Left cardiac atrium (tissue), 4 donors: ENCODE measurements at regions not wholly inside any gene's neighbourhood (a gene's known extent, or its start where the extent isn't known, plus 50 kb on each side); places are given as distances from the start of the nearest gene placed in this dataset.
"Not testable (repeated sequence)": the region's sequence is repeated elsewhere in the genome, so short reads cannot be mapped to it uniquely, and the experiment has no call there.

Experiments used
- ATAC-seq, 2 donors: fragments of 200-7000 bp; cut with Tn5 transposase; one replicate each; pipeline ENCODE4 v1.9.1; 2020; ENCODE audit warnings: mild to moderate bottlenecking in 2 of 2, moderate library complexity in 2 of 2
- DNase-seq: peaks from one replicate; pipeline ENCODE4 v3.0.0-alpha.2; 2020
- intact Hi-C, 2 donors: fragments of 100-400 bp; cut with DNase I; formaldehyde crosslinking; loops; one replicate each; pipeline versions ENCODE4 v1.14.1 to v1.15.1; 2022 to 2023
- donor health status: DM: no; HTN: yes; CAD: no.
- donor health status: DM: no; HTN: yes; CAD: no; lungs with severe emphysema.
- donor health status: DM: yes; HTN: yes; CAD: no.
- donor health status: Dilated cardiomyopathy.

DNA sequence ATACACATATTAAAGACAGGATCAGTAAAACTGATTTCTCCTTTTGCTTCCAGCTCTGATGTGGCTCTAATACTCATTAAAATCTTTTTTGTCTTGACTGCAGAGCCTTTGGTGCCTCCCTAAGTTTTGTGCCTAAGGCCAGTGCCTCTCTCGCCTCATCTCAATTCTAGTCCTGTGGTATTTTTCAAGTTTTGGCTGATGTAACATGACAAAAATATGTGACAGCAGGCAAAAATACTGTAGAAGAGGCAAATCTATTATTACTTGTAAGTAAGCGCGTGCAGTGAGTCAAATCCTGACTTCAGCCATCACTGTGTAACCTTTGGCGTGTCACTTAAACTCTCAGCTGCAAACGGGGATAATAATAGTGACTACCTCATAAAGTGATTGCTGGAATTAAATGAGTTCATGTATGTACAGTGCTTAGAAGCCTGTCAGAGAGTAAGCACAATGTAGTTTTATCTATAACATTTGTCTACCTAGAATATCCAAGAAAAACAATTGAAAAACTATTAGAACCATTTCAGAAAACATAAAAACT, 74.0 kb downstream of the MAB21L3 start:
- ATAC-seq: no peak
- intact Hi-C loops: no loop called here
- DNase-seq: no peak

DNA sequence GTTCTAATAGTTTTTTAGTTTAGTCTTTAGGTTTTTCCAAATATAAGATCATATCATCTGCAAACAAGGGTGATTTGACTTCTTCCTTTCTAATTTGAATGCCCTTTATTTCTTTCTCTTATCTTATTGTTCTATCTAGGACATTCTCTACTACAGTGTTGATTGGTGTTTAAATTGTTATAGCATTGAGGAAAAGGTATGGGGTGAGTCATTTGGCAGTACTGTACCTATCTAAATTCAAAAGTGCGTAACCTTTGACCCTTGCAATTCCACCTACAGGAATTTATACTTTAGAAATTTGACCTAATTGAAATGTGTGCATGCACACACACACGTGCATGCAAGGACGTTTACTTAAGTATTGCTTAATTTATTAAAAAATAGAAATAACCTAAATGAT, 78.3 kb downstream of the MAB21L3 start:
- DNase-seq (no peak), ATAC-seq (no peak)
- intact Hi-C loops: no loop called here

DNA sequence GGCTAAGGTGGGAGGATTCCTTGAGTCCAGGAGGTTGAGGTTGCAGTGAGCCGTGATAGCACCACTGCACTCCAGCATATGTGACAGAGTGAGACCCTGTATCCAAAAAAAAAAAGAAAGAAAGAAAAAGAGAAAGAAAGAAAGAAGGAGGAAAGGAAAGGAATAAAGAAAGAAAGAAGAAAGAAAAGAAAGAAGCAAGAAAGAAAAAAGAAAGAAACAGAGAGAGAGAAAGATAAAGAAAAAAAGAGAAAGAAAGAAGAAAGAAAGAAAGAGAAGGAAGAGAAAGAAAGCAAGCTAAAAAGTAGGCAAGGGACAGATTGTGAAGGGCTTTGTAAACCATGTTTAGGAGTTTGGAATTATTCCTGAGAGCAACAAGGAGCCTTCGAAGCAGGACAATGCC, 80.1 kb downstream of the MAB21L3 start:
- intact Hi-C loops: no loop called here
- ATAC-seq: no peak
- no peak for DNase-seq

DNA sequence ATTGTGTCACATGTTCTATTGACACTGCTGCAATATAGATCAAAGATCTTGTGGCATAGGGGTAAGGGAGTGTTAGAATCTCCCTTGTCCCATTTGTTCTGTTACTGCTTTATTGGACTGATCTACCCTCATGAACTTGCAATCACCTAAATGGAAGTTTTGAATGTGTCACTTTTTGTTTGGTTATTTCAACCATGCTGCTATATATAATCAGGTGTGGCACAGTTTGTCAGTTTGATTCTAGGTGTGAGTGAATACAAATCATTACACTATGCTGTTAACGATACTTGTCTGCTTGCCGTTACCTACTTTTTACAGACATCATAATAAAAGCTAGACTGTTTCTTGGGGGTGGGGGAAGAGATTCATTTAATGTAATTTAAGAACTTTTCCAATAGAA, 82.6 kb downstream of the MAB21L3 start:
- intact Hi-C loops: no loop called here
- no peak for DNase-seq
- no peak for ATAC-seq

DNA sequence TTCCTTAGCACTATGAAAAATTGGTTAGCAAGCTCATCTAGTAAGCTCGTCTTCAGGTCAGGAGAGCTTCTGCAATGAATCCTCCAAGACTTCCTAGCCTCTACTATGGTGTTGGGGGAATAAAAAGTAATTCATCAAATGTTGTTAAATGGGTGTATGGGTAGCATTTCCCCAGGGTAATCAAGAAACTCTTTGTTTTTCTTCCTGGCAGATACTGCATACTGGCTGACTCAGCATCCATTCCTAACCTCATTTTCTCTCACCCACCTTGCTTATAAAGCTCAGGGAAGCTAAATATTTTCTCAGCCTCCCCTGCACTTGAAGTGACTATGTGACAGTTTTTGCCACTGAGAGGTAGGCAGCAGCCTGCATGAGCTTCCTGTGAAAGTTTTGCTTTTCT, 83.4 kb downstream of the MAB21L3 start:
- no peak for ATAC-seq
- intact Hi-C loops: no loop called here
- no peak for DNase-seq

DNA sequence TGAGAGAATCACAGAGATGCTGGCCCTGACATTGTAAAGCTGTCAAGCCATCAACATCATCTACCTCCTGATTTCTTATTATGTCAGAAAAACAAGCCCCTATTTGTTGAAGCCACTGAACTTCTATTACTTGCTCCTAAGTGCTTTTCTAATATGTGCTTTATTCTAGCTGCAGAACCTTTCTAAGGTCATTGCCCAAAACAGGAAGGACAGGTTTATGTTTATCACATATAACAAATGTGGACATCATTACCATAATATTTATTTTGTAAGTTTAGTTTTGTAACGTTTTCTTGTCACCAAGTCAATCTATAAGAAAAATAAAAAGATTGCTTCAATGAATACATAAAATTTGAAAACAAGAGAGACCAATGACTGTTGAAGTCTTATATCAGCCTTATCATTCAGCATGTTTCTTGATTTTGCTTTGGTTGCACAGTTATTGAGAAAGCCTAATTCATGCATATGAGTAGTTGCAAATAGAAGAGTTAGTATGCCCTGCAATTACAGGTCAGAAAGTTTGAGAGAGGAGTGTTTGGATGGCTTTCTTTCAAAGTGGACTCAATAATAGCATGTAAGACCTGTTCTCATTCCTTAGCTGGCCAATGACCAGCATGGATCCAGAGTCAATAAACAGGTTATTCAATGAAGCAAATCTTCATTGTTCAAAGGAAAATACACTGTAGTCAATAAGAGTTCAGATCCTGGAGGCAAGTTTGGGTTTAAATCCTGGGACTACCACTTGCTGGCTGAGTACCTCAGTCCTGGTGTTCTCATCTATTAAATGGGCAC, 84.1 kb downstream of the MAB21L3 start:
- ATAC-seq (no peak), DNase-seq (no peak)
- intact Hi-C loops: no loop called here

DNA sequence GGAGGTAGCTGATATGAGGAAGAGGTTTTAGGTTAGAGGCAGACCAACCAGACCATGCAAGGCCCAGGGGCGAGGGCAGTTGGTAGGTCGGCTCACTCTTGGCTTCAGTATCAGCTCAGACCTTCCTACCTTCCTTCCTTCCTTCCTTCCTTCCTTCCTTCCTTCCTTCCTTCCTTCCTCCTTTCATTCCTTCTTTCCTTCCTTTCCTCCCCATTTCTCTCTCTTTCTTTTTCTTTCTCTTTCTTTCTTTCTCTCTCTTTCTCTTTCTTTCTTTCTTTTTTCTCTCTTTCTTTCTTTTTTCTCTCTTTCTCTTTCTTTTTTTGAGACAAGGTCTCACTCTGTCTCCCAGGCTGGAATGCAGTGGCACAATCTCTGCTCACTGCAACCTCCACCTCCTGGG, 89.1 kb downstream of the MAB21L3 start:
- ATAC-seq, DNase-seq, intact Hi-C loops: not testable (repeated sequence)

DNA sequence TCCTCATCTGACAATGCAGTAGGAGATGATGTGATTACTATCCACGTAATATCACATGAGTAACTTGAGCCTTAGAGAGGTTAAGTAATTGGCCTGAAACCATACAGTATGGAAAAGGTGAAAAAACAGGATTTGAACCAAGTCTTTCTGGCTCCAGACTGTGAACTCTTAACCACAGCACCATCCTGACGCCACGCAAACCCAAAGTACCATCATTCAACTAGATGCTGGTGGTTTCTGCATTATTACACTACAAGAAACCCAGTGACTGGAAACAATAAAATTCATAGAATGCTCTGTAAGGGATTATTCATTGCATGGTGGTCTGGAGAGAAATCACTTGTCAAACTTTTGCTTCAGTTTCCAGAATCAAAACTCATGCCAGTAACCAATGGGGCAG, 90.7 kb downstream of the MAB21L3 start:
- DNase-seq (no peak), ATAC-seq (no peak)
- intact Hi-C loops: no loop called here

DNA sequence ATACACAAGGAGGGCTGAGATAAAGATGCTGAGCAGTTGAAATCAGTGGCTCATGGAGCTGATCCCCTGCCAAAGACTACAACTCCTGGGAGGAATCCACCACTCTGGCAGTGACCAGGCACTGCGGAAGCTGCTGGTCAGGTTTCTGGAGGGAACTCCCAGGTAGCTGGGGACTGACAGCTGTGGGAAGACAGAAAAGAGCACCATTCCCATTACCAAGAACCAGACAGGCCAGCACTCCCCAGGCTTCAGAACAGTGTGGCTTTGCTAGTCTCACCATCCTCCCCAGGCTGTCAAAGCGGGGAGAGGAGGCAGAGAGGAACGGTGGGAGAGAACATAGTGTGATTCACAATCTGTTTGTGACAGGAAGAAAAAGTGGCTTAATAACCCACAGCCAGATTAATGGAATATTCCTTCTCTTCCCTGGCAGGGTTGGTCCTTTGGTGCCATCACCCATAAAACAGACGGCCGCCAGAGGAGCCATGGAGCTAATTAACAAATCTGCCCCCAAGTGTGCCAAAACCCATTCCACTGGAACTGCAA, 92.1 kb downstream of the MAB21L3 start:
- DNase-seq (no peak), ATAC-seq (peak in 1 of 2 donors; percentile 40)
- intact Hi-C loops: no loop called here

DNA sequence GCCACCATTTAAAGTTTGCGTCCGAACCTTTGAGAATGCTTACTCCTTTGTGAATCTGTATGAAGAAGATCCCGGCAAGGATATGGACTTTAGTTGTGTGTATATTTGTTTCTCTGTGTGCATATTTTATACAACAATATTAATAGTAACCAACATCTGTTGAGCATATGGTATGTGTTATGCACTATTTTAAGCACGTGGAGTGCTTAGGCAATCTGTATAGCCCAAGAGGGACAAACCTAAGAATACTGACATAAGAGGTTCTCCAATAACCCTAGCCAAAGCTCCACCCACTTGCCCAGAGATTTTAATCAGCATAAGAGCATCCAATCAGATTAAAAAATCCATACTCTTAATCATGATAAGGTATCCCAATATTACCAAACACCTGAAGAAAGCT, 92.7 kb downstream of the MAB21L3 start:
- intact Hi-C loops: no loop called here
- DNase-seq: no peak
- ATAC-seq: no peak

DNA sequence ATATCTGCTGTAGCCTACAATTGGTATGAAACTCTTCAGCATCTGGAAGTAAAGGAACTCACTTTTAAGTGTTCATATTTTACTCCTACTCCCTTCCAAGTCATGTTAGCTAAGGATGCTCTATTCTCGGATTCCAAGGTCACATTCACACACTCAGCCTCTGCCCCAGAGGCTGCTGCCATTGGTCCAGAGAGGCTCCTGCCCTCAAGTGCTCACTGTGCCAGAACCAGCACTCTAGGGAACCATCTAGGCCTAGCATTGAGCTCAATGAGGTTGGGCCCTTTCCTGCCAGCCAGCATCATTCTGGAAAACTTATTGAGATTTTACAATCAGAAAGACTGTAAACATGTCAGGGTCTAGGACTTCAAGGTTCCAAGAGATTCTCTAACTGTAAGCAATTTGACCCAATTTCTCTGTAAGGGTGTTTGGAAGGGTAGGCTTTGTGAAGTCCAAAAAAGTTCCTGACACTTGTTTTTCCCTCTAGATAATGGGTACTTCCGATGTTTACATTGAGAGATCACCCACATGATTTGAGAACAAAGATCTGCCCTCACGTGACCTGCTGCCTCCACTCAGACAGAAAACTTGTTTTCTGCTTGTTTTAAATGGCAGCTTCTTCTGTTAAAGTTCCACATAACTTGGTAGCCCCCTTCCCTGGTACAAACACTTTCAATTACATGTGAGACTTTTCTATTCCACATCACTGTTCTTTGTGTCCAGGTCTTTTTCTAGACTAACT, 94.9 kb downstream of the MAB21L3 start:
- ATAC-seq (no peak), DNase-seq (no peak)
- intact Hi-C loops: no loop called here

DNA sequence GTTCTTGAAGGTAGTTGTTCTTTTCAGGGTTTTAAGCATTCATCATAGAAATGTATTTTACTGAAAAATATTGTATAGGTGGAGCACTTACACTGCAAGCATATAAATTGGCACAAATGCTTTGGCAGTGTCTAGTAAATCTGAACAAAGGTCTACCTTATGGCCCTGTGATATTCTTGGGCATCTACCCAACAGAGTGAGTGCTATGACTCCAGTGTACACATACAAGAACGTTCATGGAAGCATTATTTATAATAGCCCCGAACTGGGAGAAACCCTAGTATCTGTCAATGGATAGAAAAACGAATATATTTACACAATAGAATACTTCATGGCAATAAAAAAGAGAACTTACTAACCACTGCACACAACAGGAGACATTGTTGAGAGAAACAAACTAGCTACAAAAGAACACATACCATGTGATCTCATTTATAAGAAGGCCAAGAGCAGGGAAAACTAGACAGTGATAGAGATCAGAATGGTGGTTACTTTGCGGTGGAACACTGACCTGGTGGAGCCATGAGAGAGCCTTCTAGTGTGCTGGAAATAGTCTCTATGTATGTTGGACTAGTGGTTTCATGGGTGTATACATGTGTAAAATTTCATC, 96.0 kb downstream of the MAB21L3 start:
- intact Hi-C loops: no loop called here
- ATAC-seq (no peak), DNase-seq (no peak)

DNA sequence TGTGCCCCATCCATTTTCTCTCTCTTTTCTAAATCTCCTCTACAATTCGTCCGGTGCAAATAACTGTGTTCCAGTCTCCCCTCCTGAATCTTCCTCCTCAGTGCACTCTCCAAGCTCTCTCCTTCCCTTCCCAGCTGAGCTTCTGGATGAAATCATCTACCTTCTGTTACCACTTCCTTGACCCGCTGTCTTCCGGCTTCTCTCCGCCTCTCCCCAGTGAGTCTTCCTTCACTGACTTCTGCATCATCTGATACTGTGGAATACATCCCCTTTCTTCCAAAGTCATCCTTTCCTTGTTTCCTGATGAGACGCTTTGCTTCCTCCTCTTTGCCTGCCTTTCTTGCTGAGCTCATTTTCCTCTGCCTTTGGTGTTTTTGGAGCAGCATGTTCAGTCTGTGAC, 96.9 kb downstream of the MAB21L3 start:
- ATAC-seq (no peak), DNase-seq (no peak)
- intact Hi-C loops: no loop called here

DNA sequence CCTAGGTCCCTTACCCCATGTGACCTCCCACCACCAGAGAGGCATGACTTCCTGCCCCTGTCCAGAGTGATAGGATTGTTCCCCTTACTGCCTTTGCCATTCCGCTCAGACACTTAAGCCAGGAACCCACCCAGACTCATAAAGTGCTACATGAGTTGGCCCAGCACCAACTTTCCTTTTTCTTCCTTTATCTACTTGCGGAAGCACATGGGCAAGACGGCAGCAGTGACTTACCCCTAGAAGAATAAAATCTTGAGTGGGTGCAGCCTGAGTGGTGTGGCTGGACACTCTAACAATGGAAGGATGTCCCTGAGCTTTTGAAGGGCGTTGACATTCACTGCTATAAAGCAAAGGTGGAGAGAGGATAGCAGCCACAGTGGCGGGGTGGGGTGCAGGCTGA, 100.1 kb downstream of the MAB21L3 start:
- no peak for DNase-seq
- no peak for ATAC-seq
- intact Hi-C loops: no loop called here

DNA sequence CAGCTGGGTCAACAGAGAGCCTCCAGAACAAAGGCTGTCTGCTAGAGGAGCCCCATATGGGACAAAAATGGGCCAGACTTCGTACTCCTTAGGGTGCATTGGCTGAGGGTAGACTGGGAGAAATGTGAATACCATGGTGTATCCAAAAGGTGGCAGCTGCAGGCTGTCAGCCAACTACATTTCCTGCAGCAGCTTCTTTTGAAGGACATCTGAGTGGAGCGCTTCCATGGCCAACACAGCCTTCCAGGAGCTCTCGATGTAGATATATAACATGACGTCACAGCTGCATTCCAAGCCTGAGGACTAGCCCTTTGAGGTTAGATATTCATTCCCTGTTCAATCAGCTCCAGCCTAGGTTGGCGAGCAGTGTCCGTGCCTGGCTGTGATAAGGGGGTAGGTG, 107.7 kb downstream of the MAB21L3 start:
- intact Hi-C loops: no loop called here
- ATAC-seq: peak; percentile 63 to 88
- DNase-seq: peak; percentile 45

DNA sequence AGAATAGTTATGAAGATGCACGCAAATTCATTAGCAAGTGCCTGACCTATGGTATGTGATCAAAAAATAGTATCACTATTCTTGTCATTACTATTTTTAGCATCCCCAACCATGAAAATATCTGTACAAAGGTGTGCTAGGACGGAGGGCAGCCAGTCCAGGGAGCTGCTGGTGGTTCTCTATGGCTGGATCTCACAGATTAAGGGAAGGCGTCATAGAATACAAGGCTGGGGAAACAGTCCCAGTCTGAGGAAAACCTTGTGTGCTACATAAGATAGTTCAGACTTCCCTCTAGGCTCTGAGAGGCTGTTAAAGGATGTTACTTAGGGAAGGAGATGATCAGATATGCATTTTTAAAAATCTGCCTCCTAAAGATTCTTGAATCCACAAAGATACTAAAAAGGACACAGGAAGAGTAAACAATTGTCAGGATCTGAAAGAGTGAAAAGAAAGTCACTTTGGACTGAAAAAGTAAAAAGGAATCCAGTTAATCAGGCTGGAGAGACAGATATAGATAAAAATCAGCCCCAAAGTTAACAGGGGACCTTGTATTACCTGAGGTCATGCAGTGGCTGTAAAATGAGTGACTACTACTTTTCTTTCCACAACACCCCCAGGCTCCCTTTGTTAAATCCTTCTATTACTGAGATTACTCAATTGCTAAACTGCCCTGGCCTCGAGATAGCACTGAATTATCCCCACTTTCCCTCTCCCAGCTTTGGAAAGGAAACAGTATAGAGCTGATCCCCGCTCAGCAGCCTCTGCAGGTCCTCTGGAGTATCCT, 108.6 kb downstream of the MAB21L3 start:
- ATAC-seq: no peak
- intact Hi-C loops: no loop called here
- DNase-seq: no peak

DNA sequence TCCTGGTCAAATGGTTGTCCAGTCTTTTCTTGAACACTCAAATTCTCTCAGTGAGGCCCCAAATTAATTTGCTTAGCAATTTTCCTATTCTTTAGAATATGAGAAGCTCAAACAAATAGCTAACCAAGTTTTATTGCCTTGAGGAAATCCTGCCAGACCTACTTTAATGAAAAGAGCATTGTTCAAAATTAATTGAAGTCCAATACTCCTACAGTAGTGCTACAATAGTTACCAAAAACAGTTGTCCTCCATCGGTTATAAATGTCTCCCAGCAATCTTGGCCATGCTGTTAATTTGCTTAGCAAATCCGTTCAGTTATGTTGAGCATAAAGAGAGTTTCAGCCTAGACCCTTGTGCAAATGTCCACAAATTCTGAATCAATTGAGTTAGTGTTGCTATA, 112.9 kb downstream of the MAB21L3 start:
- no peak for ATAC-seq
- intact Hi-C loops: no loop called here

DNA sequence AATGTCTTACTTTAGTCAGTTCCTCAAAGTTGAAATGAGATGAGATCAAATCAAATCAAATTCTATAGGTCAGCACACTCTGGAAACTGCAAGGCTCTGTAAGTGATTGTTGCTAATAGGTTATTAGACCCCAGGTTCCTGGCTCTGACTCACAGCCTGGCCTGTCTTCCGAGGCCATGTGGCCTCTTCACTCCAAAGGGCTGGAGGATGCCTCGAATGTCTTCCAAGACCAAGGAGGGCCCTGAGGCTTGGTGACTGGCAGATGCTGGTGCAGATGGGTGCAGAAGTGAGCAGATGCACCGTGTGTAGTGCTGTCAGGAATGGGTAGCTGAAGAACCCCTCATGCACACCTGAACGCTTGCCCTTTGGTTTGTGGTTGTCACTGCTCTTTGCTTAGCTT, 113.4 kb downstream of the MAB21L3 start:
- intact Hi-C loops: no loop called here
- no peak for DNase-seq
- ATAC-seq: no peak

More for the DNA sequence above, 112.9 kb downstream of the MAB21L3 start:
- no peak for DNase-seq

DNA sequence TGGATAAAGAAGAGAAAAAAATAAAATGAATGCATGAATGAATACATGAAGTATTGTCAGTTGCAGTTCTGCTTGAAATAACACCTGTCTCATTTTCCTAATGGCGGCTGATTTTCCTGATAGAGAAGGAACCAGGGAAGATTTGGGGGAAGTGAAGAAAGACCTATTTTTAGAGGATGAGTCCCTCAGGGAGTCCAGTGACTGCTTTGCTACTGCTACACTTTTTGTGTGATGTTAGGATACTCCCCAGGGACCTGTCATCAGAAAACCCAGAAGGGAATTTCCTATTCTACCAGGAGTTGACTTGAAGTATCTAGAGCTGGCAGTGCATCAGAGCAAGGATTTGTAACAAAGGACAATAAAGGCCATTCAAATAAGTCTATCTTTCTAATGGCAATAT, 114.8 kb downstream of the MAB21L3 start:
- DNase-seq (no peak), ATAC-seq (no peak)
- intact Hi-C loops: no loop called here
